ENCODE measurements at regions not wholly inside any gene's neighbourhood (a gene's known extent, or its start where the extent isn't known, plus 50 kb on each side); places are given as distances from the start of the nearest gene placed in this dataset.

- TF ChIP-seq CTCF (IDR thresholded peaks at IDR 0.05) = no peak
- Mint-ChIP-seq H3K27ac (ENCODE audit: unreplicated experiment) (no peak overlapping the region), H3K36me3 (ENCODE audit: unreplicated experiment) (no peaks in the 10 kb centered on the region), H3K9me3 (ENCODE audit: unreplicated experiment) (no peaks in the 10 kb centered on the region), H3K27me3 (ENCODE audit: unreplicated experiment) (no peaks in the 10 kb centered on the region), H3K4me3 (ENCODE audit: unreplicated experiment) (no peak overlapping the region), H3K4me1 (ENCODE audit: unreplicated experiment) (peaks cover 2% of the 10 kb centered on the region)
- DNase-seq (ENCODE audit: extremely low spot score, unreplicated experiment) = no peak
Observed at GRCh38 chr3:135440233-135440632, 525.3 kb upstream of the PPP2R3A start.

GRCh38 chr3:135440746-135441145 lies 524.8 kb upstream of the PPP2R3A start:
- no peaks in the 10 kb centered on the region for H3K36me3 Mint-ChIP-seq (ENCODE audit: unreplicated experiment)
- H3K27ac Mint-ChIP-seq (ENCODE audit: unreplicated experiment) = no peak overlapping the region
- H3K4me3 Mint-ChIP-seq (ENCODE audit: unreplicated experiment) = no peak overlapping the region
- H3K27me3 Mint-ChIP-seq (ENCODE audit: unreplicated experiment) = no peaks in the 10 kb centered on the region
- no peak for DNase-seq (ENCODE audit: extremely low spot score, unreplicated experiment)
- no peaks in the 10 kb centered on the region for H3K9me3 Mint-ChIP-seq (ENCODE audit: unreplicated experiment)
- TF ChIP-seq CTCF (IDR thresholded peaks at IDR 0.05) = no peak
- H3K4me1 Mint-ChIP-seq (ENCODE audit: unreplicated experiment) = peaks cover 2% of the 10 kb centered on the region

DNA sequence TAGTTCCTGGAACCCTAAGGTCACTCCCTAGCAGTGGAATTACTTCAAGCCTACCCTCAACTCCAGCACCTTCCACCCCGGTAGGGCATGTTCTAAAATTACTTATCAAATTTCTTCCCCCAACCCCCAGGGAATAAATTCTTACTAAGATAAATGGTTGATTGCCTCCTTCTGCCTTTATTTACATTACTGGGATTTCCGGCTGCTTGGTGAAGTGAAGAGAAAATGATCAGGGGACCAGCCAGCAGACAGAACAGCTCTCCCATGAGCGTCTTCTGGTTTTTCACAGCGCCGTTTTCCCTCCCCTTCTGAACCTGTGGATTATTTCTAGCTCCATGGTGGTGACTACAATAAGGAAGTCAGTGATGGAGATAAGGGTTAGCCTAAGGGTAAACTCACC lies 521.5 kb upstream of the PPP2R3A start:
- H3K27ac Mint-ChIP-seq (ENCODE audit: unreplicated experiment) = no peak overlapping the region
- H3K4me3 Mint-ChIP-seq (ENCODE audit: unreplicated experiment) = no peak overlapping the region
- no peaks in the 10 kb centered on the region for H3K27me3 Mint-ChIP-seq (ENCODE audit: unreplicated experiment)
- DNase-seq (ENCODE audit: extremely low spot score, unreplicated experiment) = no peak
- no peaks in the 10 kb centered on the region for H3K4me1 Mint-ChIP-seq (ENCODE audit: unreplicated experiment)
- H3K36me3 Mint-ChIP-seq (ENCODE audit: unreplicated experiment) = no peaks in the 10 kb centered on the region
- H3K9me3 Mint-ChIP-seq (ENCODE audit: unreplicated experiment) = no peaks in the 10 kb centered on the region
- TF ChIP-seq CTCF (IDR thresholded peaks at IDR 0.05) = no peak

DNA sequence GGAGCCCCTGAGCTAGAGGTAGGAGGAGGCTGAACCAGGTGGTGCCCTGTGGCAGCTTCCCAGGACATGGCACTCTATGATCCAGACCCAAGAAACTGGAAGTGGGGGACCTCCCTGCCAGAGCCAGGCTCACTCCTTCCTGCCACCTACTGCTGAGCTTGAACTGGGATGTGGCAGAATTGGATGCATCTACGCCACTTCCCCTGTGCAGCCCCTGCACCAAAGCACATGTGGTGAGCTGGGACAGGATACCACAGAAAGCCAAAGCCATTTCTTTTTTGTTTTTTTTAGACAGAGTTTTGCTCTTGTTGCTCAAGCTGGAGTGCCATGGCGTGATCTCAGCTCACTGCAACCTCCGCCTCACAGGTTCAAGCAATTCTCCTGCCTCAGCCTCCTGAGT lies 518.0 kb upstream of the PPP2R3A start:
- H3K4me1 Mint-ChIP-seq (ENCODE audit: unreplicated experiment) = no peaks in the 10 kb centered on the region
- H3K27ac Mint-ChIP-seq (ENCODE audit: unreplicated experiment) = no peak overlapping the region
- no peak overlapping the region for H3K4me3 Mint-ChIP-seq (ENCODE audit: unreplicated experiment)
- DNase-seq (ENCODE audit: extremely low spot score, unreplicated experiment) = no peak
- H3K27me3 Mint-ChIP-seq (ENCODE audit: unreplicated experiment) = no peaks in the 10 kb centered on the region
- no peaks in the 10 kb centered on the region for H3K36me3 Mint-ChIP-seq (ENCODE audit: unreplicated experiment)
- H3K9me3 Mint-ChIP-seq (ENCODE audit: unreplicated experiment) = peaks cover 3% of the 10 kb centered on the region
- TF ChIP-seq CTCF (IDR thresholded peaks at IDR 0.05) = no peak

- Mint-ChIP-seq H3K4me1 (ENCODE audit: unreplicated experiment) (no peaks in the 10 kb centered on the region), H3K9me3 (ENCODE audit: unreplicated experiment) (peaks cover 3% of the 10 kb centered on the region), H3K27me3 (ENCODE audit: unreplicated experiment) (no peaks in the 10 kb centered on the region), H3K36me3 (ENCODE audit: unreplicated experiment) (no peaks in the 10 kb centered on the region), H3K4me3 (ENCODE audit: unreplicated experiment) (no peak overlapping the region), H3K27ac (ENCODE audit: unreplicated experiment) (no peak overlapping the region)
- no peak for TF ChIP-seq CTCF (IDR thresholded peaks at IDR 0.05)
- no peak for DNase-seq (ENCODE audit: extremely low spot score, unreplicated experiment)
Observed at GRCh38 chr3:135448520-135448919, 517.0 kb upstream of the PPP2R3A start.

All from osteocyte (in vitro differentiated cells).